ENCODE measurements at regions not wholly inside any gene's neighbourhood (a gene's known extent, or its start where the extent isn't known, plus 50 kb on each side); places are given as distances from the start of the nearest gene placed in this dataset.

GRCh38 chr1:29909962-29910361 lies 673.6 kb downstream of the PTPRU start:
- no peak for TF ChIP-seq CTCF (conservative IDR thresholded peaks at IDR 0.05; ENCODE audit: low read depth, low read length)
- DNase-seq (ENCODE audit: low read depth), result no peak
- H3K4me3 ChIP-seq (ENCODE audit: low read depth, low read length), result no peak overlapping the region

GRCh38 chr1:29907596-29907995 lies 671.3 kb downstream of the PTPRU start:
- no peak for TF ChIP-seq CTCF (conservative IDR thresholded peaks at IDR 0.05; ENCODE audit: low read depth, low read length)
- DNase-seq (ENCODE audit: low read depth), result no peak

GRCh38 chr1:29906927-29907326 lies 670.6 kb downstream of the PTPRU start:
- no peak for TF ChIP-seq CTCF (conservative IDR thresholded peaks at IDR 0.05; ENCODE audit: low read depth, low read length)
- H3K4me3 ChIP-seq (ENCODE audit: low read depth, low read length), result no peak overlapping the region
- DNase-seq (ENCODE audit: low read depth), result no peak

More at GRCh38 chr1:29907596-29907995, 671.3 kb downstream of the PTPRU start:
- H3K4me3 ChIP-seq (ENCODE audit: low read depth, low read length), result no peak overlapping the region

GRCh38 chr1:29903548-29904166 lies 667.3 kb downstream of the PTPRU start:
- no peak overlapping the region for H3K4me3 ChIP-seq (ENCODE audit: low read depth, low read length)
- DNase-seq (ENCODE audit: low read depth), result no peak

GRCh38 chr1:29901624-29902325 lies 665.5 kb downstream of the PTPRU start:
- no peak for TF ChIP-seq CTCF (conservative IDR thresholded peaks at IDR 0.05; ENCODE audit: low read depth, low read length)

More at GRCh38 chr1:29903548-29904166, 667.3 kb downstream of the PTPRU start:
- TF ChIP-seq CTCF (conservative IDR thresholded peaks at IDR 0.05; ENCODE audit: low read depth, low read length), result no peak

GRCh38 chr1:29900712-29901111 lies 664.4 kb downstream of the PTPRU start:
- H3K4me3 ChIP-seq (ENCODE audit: low read depth, low read length), result no peak overlapping the region
- DNase-seq (ENCODE audit: low read depth), result no peak
- no peak for TF ChIP-seq CTCF (conservative IDR thresholded peaks at IDR 0.05; ENCODE audit: low read depth, low read length)

More at GRCh38 chr1:29901624-29902325, 665.5 kb downstream of the PTPRU start:
- no peak for DNase-seq (ENCODE audit: low read depth)
- no peak overlapping the region for H3K4me3 ChIP-seq (ENCODE audit: low read depth, low read length)

All from epithelial cell of proximal tubule (primary cell).